Uterus (tissue), 3 donors: ENCODE measurements at regions not wholly inside any gene's neighbourhood (a gene's known extent, or its start where the extent isn't known, plus 50 kb on each side); places are given as distances from the start of the nearest gene placed in this dataset.

Source experiments
- DNase-seq, 2 donors: peaks; one replicate each; pipeline ENCODE4 v3.0.0-alpha.2; 2019 to 2020
- H3K27ac ChIP-seq, 2 donors: fragments of 200-600 bp; sonication (generic); 1 replicate in 1 of 2; 2 replicates in 1 of 2; pipeline ENCODE4 v1.5.1; 2016 to 2018
- H3K27me3 ChIP-seq, 2 donors: fragments of 200-600 bp; sonication (generic); one replicate each; pipeline ENCODE4 v1.5.1; 2018 to 2019; ENCODE audit warnings: control low read depth in 1 of 2
- H3K36me3 ChIP-seq, 2 donors: fragments of 200-600 bp; sonication (generic); one replicate each; pipeline ENCODE4 v1.5.1; 2019; ENCODE audit warnings: control low read depth in 1 of 2
- H3K4me1 ChIP-seq, 2 donors: fragments of 200-600 bp; sonication (generic); one replicate each; pipeline ENCODE4 v1.5.1; 2018 to 2019; ENCODE audit warnings: control low read depth in 1 of 2
- H3K4me3 ChIP-seq, 2 donors: fragments of 200-600 bp; sonication (generic); 1 replicate in 1 of 2; 2 replicates in 1 of 2; pipeline ENCODE4 v1.5.1; 2018 to 2019; ENCODE audit warnings: mild to moderate bottlenecking in 1 of 2
- H3K9me3 ChIP-seq, 2 donors: fragments of 200-600 bp; sonication (generic); one replicate each; pipeline ENCODE4 v1.5.1; 2019; ENCODE audit warnings: control low read depth in 1 of 2
- POLR2A ChIP-seq, 2 donors: fragments of 450-650 bp; IDR thresholded peaks; one replicate each; pipeline ENCODE4 v1.6.1; 2016; ENCODE audit warnings: antibody characterized with exemption in 2 of 2, mild to moderate bottlenecking in 1 of 2, moderate library complexity in 1 of 2
- intact Hi-C: fragments of 100-400 bp; cut with DNase I; formaldehyde crosslinking; loops from one replicate; pipeline ENCODE4 v1.15.1; 2023; ENCODE audit warnings: low total_unique reads
- TF ChIP-seq, protein P1 (sequence below), 4 experiments: fragments of 200-600 bp in 2 of 4; fragments of 450-650 bp in 2 of 4; sonication (generic) in 2 of 4; IDR thresholded peaks; one replicate each; pipeline ENCODE4 v1.5.1; 2016 to 2019; ENCODE audit warnings: antibody characterized with exemption in 4 of 4, mild to moderate bottlenecking in 2 of 4, moderate library complexity in 1 of 4
- donor health status: DM: yes; HTN: yes; CAD: no.

GRCh38 chr1:14184454-14184853 lies 414.0 kb upstream of the KAZN start:
- DNase-seq = no peak
- intact Hi-C loops = no loop called here
- Histone ChIP-seq H3K36me3 (no peaks in the 10 kb centered on the region), H3K27ac (no peak overlapping the region), H3K27me3 (no peaks in the 10 kb centered on the region), H3K4me3 (no peak overlapping the region), H3K4me1 (no peaks in the 10 kb centered on the region), H3K9me3 (no peaks in the 10 kb centered on the region)
- TF ChIP-seq, protein P1, sequence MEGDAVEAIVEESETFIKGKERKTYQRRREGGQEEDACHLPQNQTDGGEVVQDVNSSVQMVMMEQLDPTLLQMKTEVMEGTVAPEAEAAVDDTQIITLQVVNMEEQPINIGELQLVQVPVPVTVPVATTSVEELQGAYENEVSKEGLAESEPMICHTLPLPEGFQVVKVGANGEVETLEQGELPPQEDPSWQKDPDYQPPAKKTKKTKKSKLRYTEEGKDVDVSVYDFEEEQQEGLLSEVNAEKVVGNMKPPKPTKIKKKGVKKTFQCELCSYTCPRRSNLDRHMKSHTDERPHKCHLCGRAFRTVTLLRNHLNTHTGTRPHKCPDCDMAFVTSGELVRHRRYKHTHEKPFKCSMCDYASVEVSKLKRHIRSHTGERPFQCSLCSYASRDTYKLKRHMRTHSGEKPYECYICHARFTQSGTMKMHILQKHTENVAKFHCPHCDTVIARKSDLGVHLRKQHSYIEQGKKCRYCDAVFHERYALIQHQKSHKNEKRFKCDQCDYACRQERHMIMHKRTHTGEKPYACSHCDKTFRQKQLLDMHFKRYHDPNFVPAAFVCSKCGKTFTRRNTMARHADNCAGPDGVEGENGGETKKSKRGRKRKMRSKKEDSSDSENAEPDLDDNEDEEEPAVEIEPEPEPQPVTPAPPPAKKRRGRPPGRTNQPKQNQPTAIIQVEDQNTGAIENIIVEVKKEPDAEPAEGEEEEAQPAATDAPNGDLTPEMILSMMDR (IDR thresholded peaks at IDR 0.05) = no peak
- no peak for TF ChIP-seq POLR2A (IDR thresholded peaks at IDR 0.05)

- H3K27me3 ChIP-seq = no peaks in the 10 kb centered on the region
- H3K27ac ChIP-seq = no peak overlapping the region
- H3K36me3 ChIP-seq = no peaks in the 10 kb centered on the region
- no peak for DNase-seq
- no peak overlapping the region for H3K4me3 ChIP-seq
- H3K4me1 ChIP-seq = no peaks in the 10 kb centered on the region
- H3K9me3 ChIP-seq = no peaks in the 10 kb centered on the region
- intact Hi-C loops = no loop called here
- TF ChIP-seq, protein P1 (IDR thresholded peaks at IDR 0.05) = no peak
- TF ChIP-seq POLR2A (IDR thresholded peaks at IDR 0.05) = no peak
Observed at GRCh38 chr1:14189381-14189780, 409.1 kb upstream of the KAZN start.

- Histone ChIP-seq H3K27me3 (no peaks in the 10 kb centered on the region), H3K36me3 (no peaks in the 10 kb centered on the region), H3K4me3 (no peak overlapping the region), H3K27ac (no peak overlapping the region), H3K9me3 (no peaks in the 10 kb centered on the region), H3K4me1 (no peaks in the 10 kb centered on the region)
- intact Hi-C loops = no loop called here
- DNase-seq = no peak
- no peak for TF ChIP-seq POLR2A (IDR thresholded peaks at IDR 0.05)
- TF ChIP-seq, protein P1 (IDR thresholded peaks at IDR 0.05) = no peak
Observed at GRCh38 chr1:14190508-14190907, 408.0 kb upstream of the KAZN start.

DNA sequence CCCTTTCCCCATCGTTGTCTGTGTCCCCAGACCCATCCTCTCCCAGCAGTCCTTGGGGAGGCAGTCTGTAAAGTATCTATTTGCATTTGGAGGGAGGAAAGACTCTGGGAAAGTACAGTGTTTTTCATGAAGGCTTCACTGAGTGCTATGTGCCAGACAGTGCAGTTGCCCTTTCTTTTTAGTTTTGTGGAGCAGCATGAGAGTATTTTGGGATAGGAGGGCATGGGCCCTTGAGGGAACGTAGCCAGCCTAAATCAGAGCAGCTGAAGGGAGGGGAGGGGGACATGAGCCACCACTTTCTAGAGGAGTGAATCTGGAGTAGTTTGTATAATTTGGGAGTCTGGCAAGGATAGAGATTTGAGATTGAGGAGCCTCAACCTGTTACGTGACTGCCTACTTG lies 404.0 kb upstream of the KAZN start:
- H3K9me3 ChIP-seq = no peaks in the 10 kb centered on the region
- TF ChIP-seq, protein P1 (IDR thresholded peaks at IDR 0.05) = no peak
- TF ChIP-seq POLR2A (IDR thresholded peaks at IDR 0.05) = no peak
- no peak overlapping the region for H3K4me3 ChIP-seq
- no peak for DNase-seq
- H3K27me3 ChIP-seq = no peaks in the 10 kb centered on the region
- intact Hi-C loops = no loop called here
- no peaks in the 10 kb centered on the region for H3K36me3 ChIP-seq
- H3K27ac ChIP-seq = no peak overlapping the region
- no peaks in the 10 kb centered on the region for H3K4me1 ChIP-seq

GRCh38 chr1:14205066-14205465 lies 393.4 kb upstream of the KAZN start:
- Histone ChIP-seq H3K4me1 (no peaks in the 10 kb centered on the region), H3K4me3 (no peak overlapping the region), H3K27ac (no peak overlapping the region), H3K36me3 (no peaks in the 10 kb centered on the region), H3K27me3 (no peaks in the 10 kb centered on the region), H3K9me3 (no peaks in the 10 kb centered on the region)
- no peak for DNase-seq
- TF ChIP-seq, protein P1 (IDR thresholded peaks at IDR 0.05) = no peak
- no peak for TF ChIP-seq POLR2A (IDR thresholded peaks at IDR 0.05)
- intact Hi-C loops = no loop called here
